HG03521 (cell line): ENCODE measurements at regions not wholly inside any gene's neighbourhood (a gene's known extent, or its start where the extent isn't known, plus 50 kb on each side); places are given as distances from the start of the nearest gene placed in this dataset.

Experiments
- ATAC-seq: cut with Tn5 transposase; IDR thresholded peaks from one replicate; pipeline ENCODE4 v1.9.1; 2021; ENCODE audit warnings: mild to moderate bottlenecking, moderate library complexity; ENCODE audit not compliant: unreplicated experiment

DNA sequence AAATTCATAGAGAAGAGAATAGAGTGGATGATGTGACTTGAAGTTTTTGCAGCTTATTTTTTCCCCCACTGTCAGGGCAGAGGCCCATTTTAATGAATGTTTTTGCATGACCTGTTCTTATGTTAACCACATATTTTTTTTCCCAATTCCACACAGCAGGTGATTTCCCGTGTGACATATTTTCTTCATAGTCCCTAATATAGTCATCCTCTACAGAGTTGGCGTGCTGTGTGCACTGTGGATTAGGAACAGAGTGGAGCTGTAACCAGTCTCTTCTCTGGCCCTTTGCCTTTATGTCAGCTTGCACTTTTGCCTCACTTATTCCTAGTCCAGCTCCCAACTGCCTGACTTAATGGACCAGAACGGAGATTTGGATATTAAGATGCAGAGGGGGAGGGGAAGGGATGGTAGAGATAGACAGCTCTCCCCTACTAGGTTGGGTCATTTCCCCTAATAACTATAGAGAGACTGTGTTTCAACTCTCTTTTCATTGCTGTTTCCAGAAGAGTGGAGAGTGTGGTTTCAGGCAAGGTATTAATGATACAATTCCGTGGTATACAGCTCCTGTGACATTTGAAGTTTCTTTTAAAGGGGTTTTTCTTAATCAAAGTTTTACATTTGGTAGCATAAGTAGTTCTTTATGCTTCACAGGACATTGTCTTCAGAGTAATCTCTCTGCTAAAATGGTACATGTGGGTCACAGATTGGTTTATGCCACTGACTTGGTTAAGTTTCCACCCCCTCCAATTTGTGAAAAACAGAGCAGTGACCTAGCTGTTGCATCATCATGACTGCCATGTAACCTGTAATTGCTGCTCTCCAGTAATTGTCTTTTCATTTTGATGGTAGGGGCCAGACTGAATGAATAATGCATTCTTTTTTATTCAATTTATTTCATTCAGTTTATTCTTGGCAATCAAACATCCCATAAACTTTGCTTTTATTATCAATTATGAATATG, 161.3 kb downstream of the HAUS1 start:
- no peak for ATAC-seq

DNA sequence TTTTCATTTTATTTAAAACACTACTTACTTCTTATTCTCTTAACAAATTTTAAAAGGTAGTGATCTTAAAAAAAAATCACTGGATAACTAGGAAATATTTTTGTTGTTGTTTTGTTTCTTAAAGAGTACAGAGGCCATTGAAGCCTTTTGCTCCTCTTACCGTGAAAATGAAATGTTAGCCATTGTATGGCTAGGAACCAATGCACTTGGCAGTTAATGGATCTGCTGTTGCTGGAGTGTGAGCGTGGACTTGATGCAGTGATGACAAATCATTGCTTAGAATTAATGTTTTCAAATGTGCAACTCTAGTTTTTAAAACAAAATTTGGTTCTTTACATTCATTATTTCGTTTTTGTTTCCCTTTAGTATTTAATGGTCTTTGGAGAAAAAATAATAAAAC, 162.3 kb downstream of the HAUS1 start:
- no peak for ATAC-seq

DNA sequence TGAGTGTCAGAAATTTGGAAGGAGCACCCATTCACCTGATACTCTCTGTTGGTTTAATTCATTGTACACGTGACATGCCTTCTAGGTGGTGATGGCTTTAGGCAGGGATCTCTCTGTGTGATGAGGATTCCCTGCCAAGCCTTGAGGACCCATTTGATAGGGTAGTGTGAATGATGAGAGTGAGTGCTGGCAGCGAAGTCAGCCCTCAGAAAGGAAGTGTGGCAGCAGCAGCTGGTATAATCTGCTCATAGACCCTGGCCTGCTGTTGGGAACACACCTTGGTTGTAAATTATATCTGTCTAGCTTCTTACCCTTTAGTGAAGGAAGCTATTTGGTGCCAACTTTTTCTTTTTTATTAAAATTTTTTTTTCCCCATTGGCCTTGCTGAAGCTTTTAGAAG, 164.5 kb downstream of the HAUS1 start:
- ATAC-seq: no peak

DNA sequence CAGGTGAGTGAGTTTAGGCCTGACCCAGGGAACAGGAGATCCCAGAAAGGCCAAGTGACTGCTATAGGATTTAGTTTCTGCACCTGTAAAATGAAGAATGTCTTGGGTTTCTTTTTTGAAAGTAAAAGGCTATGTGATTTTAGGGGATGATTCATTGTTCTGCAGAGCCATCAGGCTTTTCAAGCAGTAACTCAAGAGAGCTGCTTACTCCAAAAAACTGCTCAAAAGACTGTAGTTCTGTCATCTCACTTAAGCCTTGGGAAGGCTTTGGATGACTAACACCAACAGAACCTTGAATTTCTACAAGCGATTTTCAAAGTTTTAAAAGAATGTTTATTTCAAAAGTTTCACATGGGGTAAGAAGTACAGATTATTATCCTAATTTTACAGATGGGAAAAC, 165.1 kb downstream of the HAUS1 start:
- ATAC-seq: no peak

DNA sequence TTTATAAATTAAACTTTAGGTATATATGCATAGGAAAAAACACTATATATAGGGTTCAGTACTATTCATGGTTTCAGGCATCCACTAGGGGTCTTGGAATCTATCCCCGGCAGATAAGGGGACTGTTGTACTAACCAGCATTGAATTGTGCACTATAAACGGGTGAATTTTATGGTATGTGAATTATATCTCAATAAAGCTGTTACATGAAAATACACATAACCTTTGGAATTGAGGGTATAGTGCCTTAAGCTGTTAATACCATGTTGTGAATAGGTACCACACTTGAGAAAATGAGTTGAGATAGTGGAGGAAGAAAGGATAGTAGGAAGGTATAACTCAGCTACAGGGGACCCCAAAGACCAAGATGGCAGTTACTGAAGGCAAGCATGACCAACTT, 167.3 kb downstream of the HAUS1 start:
- ATAC-seq: no peak

GRCh38 chr18:46273861-46274260, 169.7 kb downstream of the HAUS1 start:
- ATAC-seq: no peak

GRCh38 chr18:46274266-46274665, 170.1 kb downstream of the HAUS1 start:
- ATAC-seq: no peak

GRCh38 chr18:46275370-46275769, 171.2 kb downstream of the HAUS1 start:
- no peak for ATAC-seq

GRCh38 chr18:46276748-46277147, 172.6 kb downstream of the HAUS1 start:
- no peak for ATAC-seq

GRCh38 chr18:46278481-46279465, 174.6 kb downstream of the HAUS1 start:
- ATAC-seq: no peak

GRCh38 chr18:46279673-46280072, 175.5 kb downstream of the HAUS1 start:
- no peak for ATAC-seq

GRCh38 chr18:46281185-46282176, 177.3 kb downstream of the HAUS1 start:
- ATAC-seq: peak; percentile 83

DNA sequence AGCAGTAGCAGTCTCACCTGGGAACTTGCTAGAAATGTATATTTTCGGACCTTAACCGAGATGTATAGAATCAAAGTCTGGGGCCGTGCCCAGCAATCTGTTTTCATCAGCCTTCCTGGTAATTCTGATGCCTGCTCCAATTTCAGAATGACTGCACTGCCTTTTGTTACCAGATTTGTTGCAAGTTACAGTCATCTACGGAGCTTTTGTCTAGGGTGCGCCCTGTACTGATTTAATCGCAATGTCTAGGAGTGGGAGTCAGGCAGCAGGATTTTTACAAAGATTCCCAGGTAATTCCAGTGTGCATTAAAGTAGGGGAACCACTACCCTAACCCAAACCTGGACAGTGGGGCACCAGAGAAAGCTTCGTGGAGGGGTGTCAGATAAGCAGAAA, 178.0 kb downstream of the HAUS1 start:
- no peak for ATAC-seq

DNA sequence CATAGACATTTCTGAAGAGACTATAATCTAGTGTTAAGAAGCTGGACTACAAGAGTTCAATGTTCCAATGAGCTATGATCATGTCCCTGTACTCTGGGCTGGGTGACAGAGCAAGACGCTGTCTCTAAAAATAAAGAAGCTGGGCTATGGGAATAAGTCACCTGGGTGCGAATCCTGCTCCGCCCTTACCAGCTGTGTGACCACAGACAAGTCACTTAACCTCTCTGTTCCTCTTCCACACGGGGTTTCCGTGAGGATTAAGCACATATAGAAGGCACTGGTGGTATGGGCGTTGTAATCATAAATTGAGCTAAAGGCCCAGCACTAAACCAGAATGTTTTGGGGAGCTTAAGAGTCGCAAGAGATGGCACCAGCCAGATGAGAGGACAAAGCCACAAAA, 178.5 kb downstream of the HAUS1 start:
- no peak for ATAC-seq

DNA sequence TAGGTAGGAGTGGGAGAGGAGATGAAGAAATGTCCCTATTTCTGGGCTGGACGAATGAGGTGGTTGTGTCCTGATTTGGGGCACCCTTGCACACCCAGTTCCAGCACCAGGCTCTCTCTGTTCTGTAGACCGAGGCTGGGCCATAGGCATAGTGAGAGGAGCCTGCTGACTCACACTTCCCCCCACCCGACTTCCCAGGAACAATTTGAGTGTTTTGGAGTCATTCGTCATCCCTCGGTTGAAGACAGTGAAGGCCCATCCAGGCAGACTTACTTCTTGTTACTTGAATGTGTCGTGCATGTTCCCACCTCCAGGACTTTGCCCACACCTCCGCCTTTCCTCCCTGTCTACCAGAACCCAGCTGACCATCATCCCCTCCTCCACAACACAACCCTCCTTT, 179.1 kb downstream of the HAUS1 start:
- no peak for ATAC-seq

DNA sequence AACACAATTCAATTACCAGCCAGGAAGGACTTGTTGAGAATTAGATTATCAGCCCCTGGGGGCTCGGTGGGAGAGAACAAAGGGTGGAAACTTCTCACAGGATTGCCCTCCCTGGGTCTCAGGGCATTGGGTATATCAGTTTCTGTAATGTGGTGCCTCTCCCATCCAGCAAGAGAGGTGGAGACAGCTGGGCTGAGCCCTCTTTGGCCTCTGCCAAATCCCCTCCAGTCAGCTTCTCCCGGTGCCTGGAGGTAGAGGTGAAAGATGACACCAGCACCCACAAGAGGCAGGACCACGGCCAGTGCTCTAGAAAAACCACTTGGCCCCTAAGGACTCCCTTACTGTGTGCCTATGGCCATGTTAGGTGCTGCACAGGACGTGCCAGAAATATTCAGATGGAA, 179.7 kb downstream of the HAUS1 start:
- ATAC-seq: no peak

DNA sequence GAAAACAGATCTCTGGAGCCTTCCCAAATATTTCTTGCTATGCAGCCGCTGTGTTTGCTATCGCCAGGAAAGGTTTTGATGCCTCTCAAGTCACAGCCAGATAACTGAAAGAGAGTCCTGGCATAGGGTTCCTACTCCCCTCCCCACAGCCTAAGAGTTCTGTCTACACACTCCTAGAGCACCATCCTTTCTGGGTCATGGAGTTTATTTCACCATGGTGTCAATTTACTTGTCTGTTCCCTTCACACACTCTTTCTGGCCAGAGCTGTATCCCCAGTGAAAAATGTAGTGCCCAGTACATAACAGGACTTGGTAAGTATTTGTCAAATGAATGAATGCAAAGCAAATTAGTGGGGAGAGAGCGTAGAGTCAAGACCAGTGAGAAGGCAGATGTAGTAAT, 185.3 kb downstream of the HAUS1 start:
- ATAC-seq: no peak

DNA sequence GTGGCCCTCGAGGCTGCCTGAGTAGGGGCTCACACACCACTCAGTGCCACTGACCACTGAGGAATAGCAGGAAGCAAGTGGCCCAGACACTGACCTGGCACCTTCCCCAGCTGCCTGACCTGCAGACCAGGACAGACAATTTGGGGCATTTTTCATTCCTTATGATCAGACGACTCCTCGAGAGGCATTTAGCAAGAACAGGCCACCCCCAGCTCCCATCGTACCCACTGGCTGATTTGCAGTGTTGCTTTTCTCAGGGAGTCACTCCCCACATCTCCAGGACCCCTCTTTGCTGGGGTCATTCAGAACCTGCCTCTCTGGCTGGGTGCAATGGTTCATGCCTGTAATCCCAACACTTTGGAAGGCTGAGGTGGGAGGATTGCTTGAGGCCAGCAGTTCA, 185.7 kb downstream of the HAUS1 start:
- ATAC-seq: no peak

DNA sequence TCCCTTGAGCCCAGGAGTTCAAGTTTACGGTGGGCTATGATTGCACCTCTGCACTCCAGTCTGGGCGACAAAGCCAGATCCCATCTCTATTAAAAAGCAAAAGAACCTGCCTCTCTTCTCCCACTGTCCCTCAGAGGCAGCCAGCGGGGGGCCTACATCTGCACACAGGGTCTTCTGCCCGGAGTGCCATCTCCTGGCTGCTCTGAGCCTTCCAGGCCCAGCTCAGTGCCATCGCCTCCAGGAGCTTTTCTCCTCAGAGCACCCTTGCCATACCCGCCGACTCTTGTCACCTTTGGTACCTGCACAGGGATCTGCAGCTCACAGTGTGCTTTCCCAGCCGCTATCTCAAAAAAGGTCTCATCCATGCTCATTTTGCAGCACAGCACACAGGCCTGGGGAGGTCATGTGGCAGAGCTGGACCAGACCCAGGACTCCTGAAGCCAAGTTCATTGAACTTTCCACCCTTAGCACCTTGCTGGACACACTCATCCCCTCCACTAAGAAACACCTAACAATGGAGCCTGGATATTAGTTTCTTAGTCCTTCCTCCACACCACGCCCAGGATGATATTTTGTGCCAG, 186.3 kb downstream of the HAUS1 start:
- ATAC-seq: no peak

DNA sequence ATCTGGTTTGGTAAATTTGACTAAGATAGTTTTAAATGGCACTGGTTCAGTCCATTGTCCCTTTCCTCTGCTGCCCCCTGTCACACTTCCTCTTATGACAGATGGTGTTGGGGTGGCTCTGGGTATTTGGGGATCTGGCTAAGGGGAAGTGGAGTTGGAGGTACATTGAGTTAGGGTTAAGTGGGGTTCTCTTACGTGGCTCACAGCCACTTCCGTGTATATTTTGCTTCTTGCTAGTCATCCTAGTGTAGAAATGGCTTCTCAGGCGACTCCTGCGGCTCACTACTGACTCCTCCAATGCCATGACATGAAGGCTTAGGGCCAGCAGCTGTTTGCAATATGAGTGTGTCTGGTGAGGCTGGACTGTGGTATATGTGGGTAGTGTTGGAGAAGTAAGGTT, 187.0 kb downstream of the HAUS1 start:
- ATAC-seq: no peak
